GM23338 (cell line): ENCODE measurements at regions not wholly inside any gene's neighbourhood (a gene's known extent, or its start where the extent isn't known, plus 50 kb on each side); places are given as distances from the start of the nearest gene placed in this dataset.

Experiments
- ATAC-seq: fragments of 200-7000 bp; cut with Tn5 transposase; 3 replicates; pipeline ENCODE4 v1.9.1; 2020
- DNase-seq: peaks from one replicate; pipeline ENCODE4 v3.0.0-alpha.2; 2015; ENCODE audit warnings: low spot score
- H2AFZ ChIP-seq: fragments of 200-600 bp; sonication (generic); 2 replicates; pipeline ENCODE4 v1.8.0; 2016; ENCODE audit warnings: antibody characterized with exemption, mild to moderate bottlenecking, moderate library complexity
- H3F3A ChIP-seq: fragments of 200-600 bp; sonication (generic); replicated peaks from 2 replicates; pipeline ENCODE4 v1.8.0; 2017; ENCODE audit warnings: antibody characterized with exemption, mixed run types, low read depth
- H3K27ac ChIP-seq: fragments of 200-600 bp; sonication (generic); 2 replicates; pipeline ENCODE4 v1.6.1; 2016; ENCODE audit warnings: low read depth
- H3K27me3 ChIP-seq: fragments of 200-600 bp; sonication (generic); 2 replicates; pipeline ENCODE4 v1.8.0; 2016; ENCODE audit warnings: mild to moderate bottlenecking, mixed run types, moderate library complexity; ENCODE audit not compliant: insufficient read depth
- H3K36me3 ChIP-seq: fragments of 200-600 bp; sonication (generic); 2 replicates; pipeline ENCODE4 v1.8.0; 2016; ENCODE audit warnings: mild to moderate bottlenecking; ENCODE audit not compliant: insufficient read depth
- H3K4me1 ChIP-seq: fragments of 200-600 bp; sonication (generic); 2 replicates; pipeline ENCODE4 v1.8.0; 2016; ENCODE audit warnings: mild to moderate bottlenecking, moderate library complexity; ENCODE audit not compliant: insufficient read depth
- H3K4me2 ChIP-seq: fragments of 200-600 bp; sonication (generic); 2 replicates; pipeline ENCODE4 v1.7.1; 2017; ENCODE audit warnings: mixed run types
- H3K4me3 ChIP-seq: fragments of 200-600 bp; sonication (generic); 2 replicates; pipeline ENCODE4 v1.6.1; 2016; ENCODE audit warnings: mixed run types
- H3K79me2 ChIP-seq: fragments of 200-600 bp; sonication (generic); replicated peaks from 2 replicates; pipeline ENCODE4 v1.8.0; 2017; ENCODE audit warnings: mild to moderate bottlenecking; ENCODE audit not compliant: insufficient read depth
- H3K9me2 ChIP-seq: fragments of 200-600 bp; sonication (generic); 2 replicates; pipeline ENCODE4 v1.8.0; 2017; ENCODE audit not compliant: insufficient read depth
- H4K20me1 ChIP-seq: fragments of 200-600 bp; sonication (generic); replicated peaks from 2 replicates; pipeline ENCODE4 v1.8.0; 2017; ENCODE audit warnings: mild to moderate bottlenecking; ENCODE audit not compliant: insufficient read depth
- H3K27ac Mint-ChIP-seq: 2 replicates; pipeline ENCODE4 v1.8.0; 2020; ENCODE audit warnings: inconsistent platforms, mild to moderate bottlenecking, moderate library complexity, mixed read lengths
- H3K27me3 Mint-ChIP-seq: 3 replicates; pipeline ENCODE4 v1.8.0; 2022; ENCODE audit warnings: low read depth, mild to moderate bottlenecking, moderate library complexity, mixed read lengths, inconsistent platforms; ENCODE audit not compliant: insufficient read depth, poor library complexity
- H3K36me3 Mint-ChIP-seq: 3 replicates; pipeline ENCODE4 v1.8.0; 2021; ENCODE audit warnings: low read depth, mild to moderate bottlenecking, inconsistent platforms, moderate library complexity, mixed read lengths
- H3K4me1 Mint-ChIP-seq: 3 replicates; pipeline ENCODE4 v1.8.0; 2020; ENCODE audit warnings: mild to moderate bottlenecking, inconsistent platforms, mixed read lengths
- H3K4me3 Mint-ChIP-seq: 3 replicates; pipeline ENCODE4 v1.8.0; 2021; ENCODE audit warnings: moderate library complexity, mild to moderate bottlenecking, inconsistent platforms, mixed read lengths
- H3K9me3 Mint-ChIP-seq: 3 replicates; pipeline ENCODE4 v1.8.0; 2020; ENCODE audit warnings: moderate library complexity, mild to moderate bottlenecking, inconsistent platforms, mixed read lengths
- CTCF ChIP-seq, 2 experiments: fragments of 200-600 bp in 1 of 2; sonication (generic) in 1 of 2; conservative IDR thresholded peaks; 2 replicates each; pipeline versions ENCODE4 v1.5.1 to v1.6.1; 2016 to 2017; ENCODE audit warnings: antibody characterized with exemption in 2 of 2, low read depth in 2 of 2, mild to moderate bottlenecking in 2 of 2, moderate library complexity in 1 of 2
- ETS1 ChIP-seq: IDR thresholded peaks from 2 replicates; pipeline ENCODE4 v1.6.1; 2016; ENCODE audit warnings: antibody characterized with exemption
- EZH2 ChIP-seq: fragments of 200-600 bp; sonication (generic); IDR thresholded peaks from one replicate; pipeline ENCODE4 v1.8.0; 2017; ENCODE audit warnings: antibody characterized with exemption, mild to moderate bottlenecking, low read depth; ENCODE audit not compliant: unreplicated experiment
- JUNB ChIP-seq: IDR thresholded peaks from one replicate; pipeline ENCODE4 v1.6.1; 2016; ENCODE audit warnings: antibody characterized with exemption; ENCODE audit not compliant: unreplicated experiment
- NANOG ChIP-seq: IDR thresholded peaks from 2 replicates; pipeline ENCODE4 v1.6.1; 2016; ENCODE audit warnings: antibody characterized with exemption, borderline replicate concordance
- POLR2AphosphoS5 ChIP-seq: IDR thresholded peaks from 2 replicates; pipeline ENCODE4 v1.6.1; 2016; ENCODE audit warnings: antibody characterized with exemption, low read depth
- REST ChIP-seq: IDR thresholded peaks from one replicate; pipeline ENCODE4 v1.6.1; 2018; ENCODE audit warnings: antibody characterized with exemption; ENCODE audit not compliant: unreplicated experiment
- ZNF114 ChIP-seq: fragments of 250-450 bp; sonication (Bioruptor Pico); IDR thresholded peaks from 2 replicates; pipeline ENCODE4 v1.5.0; 2020; ENCODE audit warnings: mild to moderate bottlenecking, moderate library complexity

GRCh38 chr5:125311743-125312142 lies 565.3 kb upstream of the ZNF608 start (continued):
- no peak for TF ChIP-seq REST
- TF ChIP-seq ETS1 = no peak

- H3K4me3 ChIP-seq = no peak overlapping the region
- TF ChIP-seq CTCF (conservative IDR thresholded peaks at IDR 0.05; ENCODE audit: low read depth in 2 of 2) = no peak
- TF ChIP-seq NANOG = no peak
- TF ChIP-seq EZH2 = no peak
- TF ChIP-seq REST = no peak
- no peak for TF ChIP-seq POLR2AphosphoS5
- TF ChIP-seq ETS1 = no peak
- no peak for TF ChIP-seq ZNF114 (CRISPR knock-in tag)
- no peak for TF ChIP-seq JUNB
- Mint-ChIP-seq H3K36me3 (peaks cover 38% of the 10 kb centered on the region), H3K27ac (no peak overlapping the region), H3K4me3 (no peak overlapping the region), H3K9me3 (peaks cover 30% of the 10 kb centered on the region), H3K4me1 (peaks cover 32% of the 10 kb centered on the region; the same call in 2 of the 3 replicates), H3K27me3 (peaks cover 3% of the 10 kb centered on the region)
- H3K27me3 ChIP-seq = no peaks in the 10 kb centered on the region
- no peaks in the 10 kb centered on the region for H3K36me3 ChIP-seq
- no peak overlapping the region for H3K4me2 ChIP-seq
- no peak for DNase-seq
- no peaks in the 10 kb centered on the region for H3F3A ChIP-seq
- no peaks in the 10 kb centered on the region for H3K9me2 ChIP-seq
- no peaks in the 10 kb centered on the region for H3K79me2 ChIP-seq
- no peak overlapping the region for H3K27ac ChIP-seq
- ATAC-seq = no peak
- peaks cover 32% of the 10 kb centered on the region for H3K4me1 ChIP-seq
- no peaks in the 10 kb centered on the region for H4K20me1 ChIP-seq
- no peak overlapping the region for H2AFZ ChIP-seq
These were observed 567.1 kb upstream of the ZNF608 start for GRCh38 chr5:125313555-125313954.
